Endothelial cell of umbilical vein (primary cell): ENCODE measurements at regions not wholly inside any gene's neighbourhood (a gene's known extent, or its start where the extent isn't known, plus 50 kb on each side); places are given as distances from the start of the nearest gene placed in this dataset.

ENCODE experiments used
- BruUV-seq: library from RNA; stranded (reverse); fragments of 400-500 nt; replicated peaks from 2 replicates; lab custom pipeline; 2021; lab: Mats Ljungman, UMichigan
- CTCF ChIA-PET: fragments of 300-600, 350-600 bp; sonication (Branson Sonifier 250); formaldehyde crosslinking; loops from one replicate; lab custom pipeline; 2021; ENCODE audit warnings: antibody characterized with exemption, inconsistent platforms; lab: Charles Lee
- POLR2A ChIA-PET: fragments of 300-600, 350-600 bp; sonication (Branson Sonifier 250); formaldehyde crosslinking; loops from one replicate; lab custom pipeline; 2021; ENCODE audit warnings: antibody characterized with exemption, inconsistent platforms; lab: Charles Lee
- DNase-seq: peaks from one replicate; pipeline ENCODE4 v3.0.0-alpha.2; 2011; ENCODE audit warnings: low read depth, low spot score
- FAIRE-seq: peaks from 2 replicates; lab custom pipeline; 2011; peaks lifted over from hg19 to GRCh38; lab: Jason Lieb, UNC
- H2AFZ ChIP-seq: 2 replicates; pipeline ENCODE4 v1.6.0; 2012; ENCODE audit warnings: low read depth, low read length, control low read depth, inconsistent platforms
- H3K27ac ChIP-seq: 2 replicates; pipeline ENCODE4 v1.5.1; 2011; ENCODE audit warnings: low read depth, mild to moderate bottlenecking, control low read depth, low read length, moderate library complexity; ENCODE audit not compliant: insufficient read depth
- H3K27me3 ChIP-seq, 2 experiments: 2 replicates each; pipeline versions ENCODE4 v1.6.0 to v1.6.1; 2011; ENCODE audit warnings: low read length in 2 of 2, mixed read lengths in 1 of 2; ENCODE audit not compliant: control insufficient read depth in 2 of 2, insufficient read depth in 2 of 2
- H3K36me3 ChIP-seq, 2 experiments: 2 replicates in 1 of 2; 3 replicates in 1 of 2; pipeline ENCODE4 v1.5.1; 2011; ENCODE audit warnings: low read length in 2 of 2, mild to moderate bottlenecking in 1 of 2, moderate library complexity in 1 of 2; ENCODE audit not compliant: control insufficient read depth in 2 of 2, insufficient read depth in 2 of 2; ENCODE audit errors: extremely low read depth in 1 of 2
- H3K4me1 ChIP-seq: 3 replicates; pipeline ENCODE4 v1.5.1; 2011; ENCODE audit warnings: mild to moderate bottlenecking, low read length; ENCODE audit not compliant: control insufficient read depth, insufficient read depth; ENCODE audit errors: extremely low read depth
- H3K4me2 ChIP-seq: 2 replicates; pipeline ENCODE4 v1.6.1; 2011; ENCODE audit warnings: low read length, control low read depth, mixed read lengths; ENCODE audit not compliant: insufficient read depth
- H3K4me3 ChIP-seq, 3 experiments: fragments of 200-600 bp in 1 of 3; sonication (generic), shearing (Covaris generic) in 1 of 3; replicated peaks in 1 of 3; 2 replicates each; pipeline ENCODE4 v1.5.1; 2011 to 2016; ENCODE audit warnings: control low read depth in 3 of 3, low read length in 3 of 3, mild to moderate bottlenecking in 2 of 3, inconsistent platforms in 1 of 3, low read depth in 1 of 3, moderate library complexity in 1 of 3; ENCODE audit not compliant: insufficient read depth in 1 of 3
- H3K79me2 ChIP-seq: 2 replicates; pipeline ENCODE4 v1.6.0; 2012; ENCODE audit warnings: low read length, inconsistent platforms; ENCODE audit not compliant: control insufficient read depth, insufficient read depth
- H3K9ac ChIP-seq: replicated peaks from 2 replicates; pipeline ENCODE3; 2011; ENCODE audit warnings: low read length, control low read depth; ENCODE audit not compliant: insufficient read depth; ENCODE audit errors: extremely low read depth
- H3K9me1 ChIP-seq: replicated peaks from 3 replicates; pipeline ENCODE4 v1.6.0; 2011; ENCODE audit warnings: mild to moderate bottlenecking, low read length; ENCODE audit not compliant: control insufficient read depth, insufficient read depth; ENCODE audit errors: extremely low read depth
- H3K9me3 ChIP-seq: replicated peaks from 2 replicates; pipeline ENCODE4 v1.5.1; 2012; ENCODE audit warnings: low read length, inconsistent platforms; ENCODE audit not compliant: control insufficient read depth, insufficient read depth
- H4K20me1 ChIP-seq: replicated peaks from 2 replicates; pipeline ENCODE3; 2011; ENCODE audit warnings: mild to moderate bottlenecking, low read length; ENCODE audit not compliant: control insufficient read depth, insufficient read depth; ENCODE audit errors: extremely low read depth
- CTCF ChIP-seq, 2 donors: IDR thresholded peaks; 1 replicate in 1 of 2; 2 replicates in 1 of 2; pipeline ENCODE4 v1.5.1; 2011; ENCODE audit warnings: low read length in 2 of 2, mild to moderate bottlenecking in 2 of 2, moderate library complexity in 2 of 2, control low read depth in 1 of 2, inconsistent platforms in 1 of 2, low read depth in 1 of 2; ENCODE audit not compliant: insufficient read depth in 1 of 2; ENCODE audit errors: extremely low read depth in 1 of 2
- EZH2 ChIP-seq: IDR thresholded peaks from 2 replicates; pipeline ENCODE4 v1.6.1; 2012; ENCODE audit warnings: borderline replicate concordance, low read depth, mild to moderate bottlenecking, moderate library complexity, low read length, inconsistent platforms; ENCODE audit not compliant: severe bottlenecking
- FOS ChIP-seq: IDR thresholded peaks from 2 replicates; pipeline ENCODE4 v1.6.1; 2011; ENCODE audit warnings: mild to moderate bottlenecking, low read length, moderate library complexity, borderline replicate concordance; ENCODE audit not compliant: insufficient read depth
- GATA2 ChIP-seq: IDR thresholded peaks from 2 replicates; pipeline ENCODE4 v1.7.0; 2011; ENCODE audit warnings: low read depth, mild to moderate bottlenecking, moderate library complexity, mixed read lengths, low read length; ENCODE audit not compliant: insufficient read length, insufficient read depth
- JUN ChIP-seq: IDR thresholded peaks from 2 replicates; pipeline ENCODE4 v1.6.1; 2011; ENCODE audit warnings: borderline replicate concordance, low read depth; ENCODE audit not compliant: insufficient read length, insufficient read depth
- MAX ChIP-seq: IDR thresholded peaks from 2 replicates; pipeline ENCODE4 v1.6.1; 2011; ENCODE audit not compliant: insufficient read depth, insufficient read length
- MYC ChIP-seq: IDR thresholded peaks from one replicate; pipeline ENCODE4 v1.6.1; 2011; ENCODE audit warnings: mild to moderate bottlenecking, low read depth, low read length
- POLR2A ChIP-seq: IDR thresholded peaks from 2 replicates; pipeline ENCODE4 v1.6.1; 2012; ENCODE audit warnings: low read depth, mild to moderate bottlenecking, control low read depth, low read length
- POLR2AphosphoS5 ChIP-seq: IDR thresholded peaks from 2 replicates; pipeline ENCODE4 v1.6.1; 2012; ENCODE audit warnings: low read depth, mild to moderate bottlenecking, control low read depth, low read length, moderate library complexity; ENCODE audit not compliant: insufficient read depth
- dilution Hi-C: fragments of 300-500 bp; cut with MboI; formaldehyde crosslinking; loops from one replicate; pipeline ENCODE4 v1.15.0; 2019; ENCODE audit warnings: low sequenced_read_pairs; ENCODE audit not compliant: extremely low pct_ligation_motif_present
- intact Hi-C: fragments of 100-400 bp; cut with micrococcal nuclease; formaldehyde crosslinking; loops from one replicate; pipeline ENCODE4 v1.10.0; 2022

- Histone ChIP-seq H3K9me3 (no peaks in the 10 kb centered on the region), H3K27ac (no peak overlapping the region), H3K27me3 (peaks cover 0 to 8% of the 10 kb centered on the region in 2 experiments), H3K36me3 (no peaks in the 10 kb centered on the region), H3K4me1 (no peaks in the 10 kb centered on the region), H4K20me1 (no peaks in the 10 kb centered on the region), H3K4me2 (no peak overlapping the region), H3K4me3 (no peak overlapping the region), H3K79me2 (no peaks in the 10 kb centered on the region), H3K9ac (no peak overlapping the region), H3K9me1 (no peaks in the 10 kb centered on the region), H2AFZ (no peak overlapping the region)
- FAIRE-seq (no peak), DNase-seq (no peak)
- no peak for TF ChIP-seq POLR2A
- ChIA-PET POLR2A (no interaction called here), CTCF (interaction anchor here (0.7 kb wide), 1 partner anchor 8 kb away, joined by 3 read pairs; no protein-coding TSS in a partner anchor)
- intact Hi-C loops = no loop called here
- dilution Hi-C loops = no loop called here
- BruUV-seq = no TSS peak
These were observed 314.8 kb downstream of the SNAPC1 start for GRCh38 chr14:62076825-62077605.

- H3K9me1 ChIP-seq = no peaks in the 10 kb centered on the region
- BruUV-seq = no TSS peak
- FAIRE-seq = no peak
- no peaks in the 10 kb centered on the region for H3K4me1 ChIP-seq
- TF ChIP-seq GATA2 = no peak
- no peak for TF ChIP-seq MYC
- no peak for TF ChIP-seq POLR2A
- TF ChIP-seq CTCF (IDR thresholded peaks at IDR 0.05; ENCODE audit: extremely low read depth in 1 of 2, insufficient read depth in 1 of 2, low read depth in 1 of 2, low read length in 2 of 2) = no peak
- no peak for TF ChIP-seq MAX
- TF ChIP-seq FOS = no peak
- TF ChIP-seq EZH2 = no peak
- TF ChIP-seq JUN = no peak
- no peak for TF ChIP-seq POLR2AphosphoS5
- peaks cover 0 to 8% of the 10 kb centered on the region in 2 experiments for H3K27me3 ChIP-seq
- no peak overlapping the region for H3K4me3 ChIP-seq
- no peak for DNase-seq
- H3K9ac ChIP-seq = no peak overlapping the region
- no peak overlapping the region for H2AFZ ChIP-seq
- H3K4me2 ChIP-seq = no peak overlapping the region
- intact Hi-C loops (no loop called here), dilution Hi-C loops (no loop called here)
- H4K20me1 ChIP-seq = no peaks in the 10 kb centered on the region
- H3K36me3 ChIP-seq = no peaks in the 10 kb centered on the region
- H3K79me2 ChIP-seq = no peaks in the 10 kb centered on the region
- POLR2A ChIA-PET = no interaction called here
- CTCF ChIA-PET = interaction anchor here (0.7 kb wide), 1 partner anchor 9 kb away, joined by 3 read pairs; no protein-coding TSS in a partner anchor
- no peak overlapping the region for H3K27ac ChIP-seq
- no peaks in the 10 kb centered on the region for H3K9me3 ChIP-seq
These were observed 315.5 kb downstream of the SNAPC1 start for GRCh38 chr14:62077676-62078261.
